ENCODE measurements at regions not wholly inside any gene's neighbourhood (a gene's known extent, or its start where the extent isn't known, plus 50 kb on each side); places are given as distances from the start of the nearest gene placed in this dataset.

GRCh38 chr4:38535717-38536116 is 128.3 kb upstream of the KLF3 start:
- H3K27ac Mint-ChIP-seq, result no peak overlapping the region
- no peaks in the 10 kb centered on the region for H3K36me3 Mint-ChIP-seq (ENCODE audit: low read depth)
- H3K9me3 Mint-ChIP-seq, result no peaks in the 10 kb centered on the region
- ChIA-PET CTCF (no interaction called here), POLR2A (no interaction called here)
- peaks cover 5% of the 10 kb centered on the region for H3K4me1 Mint-ChIP-seq (ENCODE audit: low read depth)
- no peak for DNase-seq
- intact Hi-C loops (cut with micrococcal nuclease), result no loop called here
- TF ChIP-seq CTCF (IDR thresholded peaks at IDR 0.05), result no peak
- H3K4me3 Mint-ChIP-seq, result no peak overlapping the region
- no peak for ATAC-seq
- no peaks in the 10 kb centered on the region for H3K27me3 Mint-ChIP-seq

- Mint-ChIP-seq H3K4me1 (ENCODE audit: low read depth) (no peaks in the 10 kb centered on the region), H3K27me3 (no peaks in the 10 kb centered on the region), H3K4me3 (no peak overlapping the region), H3K9me3 (no peaks in the 10 kb centered on the region), H3K36me3 (ENCODE audit: low read depth) (no peaks in the 10 kb centered on the region), H3K27ac (no peak overlapping the region)
- intact Hi-C loops (cut with micrococcal nuclease), result no loop called here
- POLR2A ChIA-PET, result no interaction called here
- CTCF ChIA-PET, result interaction anchor here (1.3 kb wide), 1 partner anchor 217 kb away, joined by 3 read pairs; no protein-coding TSS in a partner anchor
- DNase-seq, result no peak
- TF ChIP-seq CTCF (IDR thresholded peaks at IDR 0.05), result no peak
- ATAC-seq, result no peak
Measured at GRCh38 chr4:38536716-38537115, 127.3 kb upstream of the KLF3 start.

- Mint-ChIP-seq H3K9me3 (no peaks in the 10 kb centered on the region), H3K4me3 (no peak overlapping the region), H3K4me1 (ENCODE audit: low read depth) (no peaks in the 10 kb centered on the region), H3K27ac (no peak overlapping the region), H3K36me3 (ENCODE audit: low read depth) (no peaks in the 10 kb centered on the region), H3K27me3 (no peaks in the 10 kb centered on the region)
- CTCF ChIA-PET, result interaction anchor here (1.3 kb wide), 1 partner anchor 218 kb away, joined by 3 read pairs; no protein-coding TSS in a partner anchor
- DNase-seq (no peak), ATAC-seq (no peak)
- intact Hi-C loops (cut with micrococcal nuclease), result no loop called here
- TF ChIP-seq CTCF (IDR thresholded peaks at IDR 0.05), result no peak
- POLR2A ChIA-PET, result no interaction called here
Measured at GRCh38 chr4:38537666-38538065, 126.3 kb upstream of the KLF3 start.

GRCh38 chr4:38538517-38538916 is 125.5 kb upstream of the KLF3 start:
- intact Hi-C loops (cut with micrococcal nuclease), result no loop called here
- H3K36me3 Mint-ChIP-seq (ENCODE audit: low read depth), result no peaks in the 10 kb centered on the region
- H3K27ac Mint-ChIP-seq, result no peak overlapping the region
- no peak for TF ChIP-seq CTCF (IDR thresholded peaks at IDR 0.05)
- H3K4me1 Mint-ChIP-seq (ENCODE audit: low read depth), result no peaks in the 10 kb centered on the region
- H3K27me3 Mint-ChIP-seq, result no peaks in the 10 kb centered on the region
- ATAC-seq (no peak), DNase-seq (no peak)
- POLR2A ChIA-PET, result no interaction called here
- no peaks in the 10 kb centered on the region for H3K9me3 Mint-ChIP-seq
- H3K4me3 Mint-ChIP-seq, result no peak overlapping the region
- CTCF ChIA-PET, result no interaction called here

- no peak for ATAC-seq
- Mint-ChIP-seq H3K9me3 (no peaks in the 10 kb centered on the region), H3K36me3 (ENCODE audit: low read depth) (no peaks in the 10 kb centered on the region), H3K27ac (no peak overlapping the region), H3K27me3 (no peaks in the 10 kb centered on the region), H3K4me1 (ENCODE audit: low read depth) (no peaks in the 10 kb centered on the region), H3K4me3 (no peak overlapping the region)
- TF ChIP-seq CTCF (IDR thresholded peaks at IDR 0.05), result no peak
- ChIA-PET CTCF (no interaction called here), POLR2A (no interaction called here)
- intact Hi-C loops (cut with micrococcal nuclease), result no loop called here
- DNase-seq, result no peak
Measured at GRCh38 chr4:38539501-38539900, 124.5 kb upstream of the KLF3 start.

Measured in activated CD8-positive, alpha-beta T cell treated with anti-CD3 and anti-CD28 coated beads for 36 hours (primary cell).